ENCODE measurements at regions not wholly inside any gene's neighbourhood (a gene's known extent, or its start where the extent isn't known, plus 50 kb on each side); places are given as distances from the start of the nearest gene placed in this dataset.

DNA sequence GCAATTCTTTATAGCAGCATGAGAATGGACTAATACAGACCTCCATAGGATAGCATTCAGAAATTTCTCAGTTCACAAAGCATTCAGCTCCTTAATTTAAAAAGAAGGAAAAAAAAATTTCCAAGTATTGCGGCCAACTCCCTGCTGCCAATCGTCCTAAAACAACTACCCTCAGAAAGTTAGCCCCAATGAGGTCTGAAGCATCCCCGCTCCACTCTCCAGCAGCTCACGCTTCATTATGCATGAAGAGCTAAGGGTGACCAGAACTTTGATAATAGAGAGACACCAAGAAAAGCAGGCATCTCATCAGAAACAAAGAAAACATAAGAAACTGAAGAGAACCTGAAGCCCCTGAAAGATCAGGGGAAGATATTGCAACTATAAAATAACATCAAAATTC lies 172.8 kb upstream of the NUDT4 start:
- intact Hi-C loops (cut with DNase I): no loop called here

DNA sequence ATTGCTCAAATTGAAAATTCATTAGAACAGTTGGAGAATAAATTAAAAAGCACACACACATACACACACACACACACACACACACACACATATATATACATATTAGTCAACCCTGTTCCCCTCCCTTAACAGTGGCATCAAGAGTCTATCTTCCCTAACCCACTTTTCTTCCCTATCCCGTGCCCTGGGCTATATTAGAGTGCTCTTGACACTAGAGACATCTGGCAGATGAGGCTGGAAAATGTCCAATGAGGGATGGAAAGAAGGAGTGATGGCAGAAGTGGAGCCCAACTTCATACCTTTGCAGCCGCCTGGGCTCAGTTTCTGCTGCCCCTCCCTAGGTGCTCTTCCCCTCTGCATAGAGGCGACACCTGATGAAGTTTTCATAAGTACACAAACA lies 172.4 kb upstream of the NUDT4 start:
- H3K9me3 ChIP-seq: no peaks in the 10 kb centered on the region
- no peak for DNase-seq
- no peaks in the 10 kb centered on the region for H3K36me3 ChIP-seq
- H3K27me3 ChIP-seq: no peaks in the 10 kb centered on the region
- no peak overlapping the region for H3K27ac ChIP-seq
- H3K4me3 ChIP-seq: no peak overlapping the region
- no peaks in the 10 kb centered on the region for H3K4me1 ChIP-seq
- TF ChIP-seq, protein P1, sequence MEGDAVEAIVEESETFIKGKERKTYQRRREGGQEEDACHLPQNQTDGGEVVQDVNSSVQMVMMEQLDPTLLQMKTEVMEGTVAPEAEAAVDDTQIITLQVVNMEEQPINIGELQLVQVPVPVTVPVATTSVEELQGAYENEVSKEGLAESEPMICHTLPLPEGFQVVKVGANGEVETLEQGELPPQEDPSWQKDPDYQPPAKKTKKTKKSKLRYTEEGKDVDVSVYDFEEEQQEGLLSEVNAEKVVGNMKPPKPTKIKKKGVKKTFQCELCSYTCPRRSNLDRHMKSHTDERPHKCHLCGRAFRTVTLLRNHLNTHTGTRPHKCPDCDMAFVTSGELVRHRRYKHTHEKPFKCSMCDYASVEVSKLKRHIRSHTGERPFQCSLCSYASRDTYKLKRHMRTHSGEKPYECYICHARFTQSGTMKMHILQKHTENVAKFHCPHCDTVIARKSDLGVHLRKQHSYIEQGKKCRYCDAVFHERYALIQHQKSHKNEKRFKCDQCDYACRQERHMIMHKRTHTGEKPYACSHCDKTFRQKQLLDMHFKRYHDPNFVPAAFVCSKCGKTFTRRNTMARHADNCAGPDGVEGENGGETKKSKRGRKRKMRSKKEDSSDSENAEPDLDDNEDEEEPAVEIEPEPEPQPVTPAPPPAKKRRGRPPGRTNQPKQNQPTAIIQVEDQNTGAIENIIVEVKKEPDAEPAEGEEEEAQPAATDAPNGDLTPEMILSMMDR (IDR thresholded peaks at IDR 0.05): no peak
- intact Hi-C loops (cut with DNase I): no loop called here
- ATAC-seq: no peak

More for the DNA sequence above, 172.8 kb upstream of the NUDT4 start:
- Histone ChIP-seq H3K9me3 (no peaks in the 10 kb centered on the region), H3K4me3 (no peak overlapping the region), H3K27me3 (no peaks in the 10 kb centered on the region), H3K27ac (no peak overlapping the region), H3K36me3 (no peaks in the 10 kb centered on the region), H3K4me1 (no peaks in the 10 kb centered on the region)
- TF ChIP-seq, protein P1 (IDR thresholded peaks at IDR 0.05): no peak
- no peak for DNase-seq
- no peak for ATAC-seq

DNA sequence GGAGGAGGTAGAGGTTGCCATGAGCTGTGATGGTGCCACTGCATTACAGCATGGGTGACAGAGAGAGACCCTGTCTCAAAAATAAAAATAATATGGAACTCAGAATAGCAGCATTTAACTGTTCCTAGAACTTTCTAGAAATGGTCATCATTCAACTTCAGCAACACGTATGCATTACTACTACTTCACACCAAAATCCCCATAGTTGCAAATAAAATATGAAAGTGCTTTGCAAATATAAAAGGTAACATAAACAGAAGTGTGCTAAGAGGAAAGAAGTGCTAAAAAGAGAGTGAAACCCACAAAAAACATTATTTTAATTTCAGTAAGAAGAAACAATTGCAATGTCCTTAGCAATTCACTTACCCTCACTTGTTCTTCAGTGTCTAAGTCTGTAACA lies 169.7 kb upstream of the NUDT4 start:
- Histone ChIP-seq H3K27me3 (no peaks in the 10 kb centered on the region), H3K9me3 (no peaks in the 10 kb centered on the region), H3K4me1 (no peaks in the 10 kb centered on the region), H3K36me3 (no peaks in the 10 kb centered on the region), H3K27ac (no peak overlapping the region), H3K4me3 (no peak overlapping the region)
- ATAC-seq (no peak), DNase-seq (no peak)
- TF ChIP-seq, protein P1 (IDR thresholded peaks at IDR 0.05): no peak
- intact Hi-C loops (cut with DNase I): no loop called here

DNA sequence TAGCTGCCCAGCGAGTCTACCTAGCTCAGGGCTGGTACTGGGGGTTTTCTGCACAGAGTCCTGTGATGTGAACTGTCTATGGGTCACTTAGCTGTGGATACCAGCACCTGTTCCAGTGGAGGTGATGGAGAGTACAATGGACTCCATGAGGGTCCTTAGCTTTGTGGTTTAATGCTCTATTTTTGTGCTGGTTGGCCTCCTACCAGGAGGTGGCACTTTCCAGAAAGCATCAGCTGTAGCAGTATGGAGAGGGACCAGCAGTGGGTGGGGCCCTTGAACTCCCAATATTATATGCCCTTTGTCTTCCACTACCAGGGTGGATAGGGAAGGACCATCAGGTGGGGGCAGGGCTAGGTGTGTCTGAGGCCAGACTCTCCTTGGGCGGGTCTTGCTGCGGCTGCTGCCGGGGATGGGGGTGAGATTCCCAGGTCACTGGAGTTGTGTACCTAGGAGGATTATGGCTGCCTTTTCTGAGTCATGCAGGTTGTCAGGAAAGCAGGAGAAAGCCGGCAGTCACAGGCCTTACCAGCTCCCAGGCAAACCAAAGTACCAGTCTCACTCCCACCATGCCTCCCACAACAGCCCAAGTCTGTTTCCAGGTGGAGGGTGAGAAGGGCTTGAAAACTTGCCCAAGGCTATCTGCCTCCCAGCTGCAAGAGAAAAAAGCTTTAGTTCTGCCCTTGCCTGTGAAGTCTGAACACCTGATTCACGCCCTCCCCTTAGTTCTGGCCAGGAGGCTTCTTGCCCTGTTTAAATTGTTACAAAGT lies 163.0 kb upstream of the NUDT4 start:
- H3K9me3 ChIP-seq: no peaks in the 10 kb centered on the region
- ATAC-seq: no peak
- H3K36me3 ChIP-seq: no peaks in the 10 kb centered on the region
- no peaks in the 10 kb centered on the region for H3K27me3 ChIP-seq
- no peak overlapping the region for H3K27ac ChIP-seq
- TF ChIP-seq, protein P1 (IDR thresholded peaks at IDR 0.05): no peak
- no peak overlapping the region for H3K4me3 ChIP-seq
- H3K4me1 ChIP-seq: no peaks in the 10 kb centered on the region
- intact Hi-C loops (cut with DNase I): no loop called here
- DNase-seq: no peak

DNA sequence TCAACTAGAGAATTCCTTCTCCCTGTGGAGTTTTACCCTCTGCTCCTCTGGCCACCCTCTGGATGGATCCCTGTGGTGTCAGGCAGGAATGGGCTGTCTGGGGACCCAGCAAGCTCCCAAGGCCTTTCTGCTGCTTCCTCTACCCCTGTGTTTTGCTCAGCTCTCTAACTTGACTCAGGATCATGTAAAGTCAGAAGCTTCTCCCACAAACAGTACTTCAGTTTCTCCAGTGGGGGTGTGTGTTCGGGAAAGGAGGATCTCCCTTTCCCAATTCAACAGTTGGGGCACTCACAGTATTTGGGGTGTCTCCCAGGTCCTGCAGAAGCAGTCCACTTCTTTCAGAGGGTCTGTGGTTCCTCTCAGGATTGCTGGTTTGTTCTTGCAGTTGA lies 162.4 kb upstream of the NUDT4 start:
- Histone ChIP-seq H3K4me3 (no peak overlapping the region), H3K4me1 (no peaks in the 10 kb centered on the region), H3K36me3 (no peaks in the 10 kb centered on the region), H3K27ac (no peak overlapping the region), H3K9me3 (no peaks in the 10 kb centered on the region), H3K27me3 (no peaks in the 10 kb centered on the region)
- intact Hi-C loops (cut with DNase I): no loop called here
- TF ChIP-seq, protein P1 (IDR thresholded peaks at IDR 0.05): no peak
- ATAC-seq (no peak), DNase-seq (no peak)

DNA sequence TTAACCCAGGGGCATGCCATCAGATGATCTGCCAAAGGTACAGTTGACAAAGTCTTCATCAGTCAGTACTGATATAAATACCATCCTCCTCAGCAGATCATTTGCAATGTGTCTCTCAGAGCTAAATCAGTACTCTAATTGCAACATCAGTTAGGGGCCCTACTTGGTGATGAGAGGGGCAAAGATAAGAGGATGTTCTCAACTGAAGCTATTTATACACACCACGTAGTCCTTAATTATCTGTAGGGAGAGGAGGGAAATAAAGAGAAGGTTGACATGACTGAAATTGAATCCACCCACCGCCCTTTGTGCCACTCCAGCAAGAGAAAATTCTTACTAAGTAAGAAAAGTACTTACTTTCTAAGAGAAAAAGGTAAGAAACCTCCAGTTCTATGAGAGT lies 157.8 kb upstream of the NUDT4 start:
- H3K4me3 ChIP-seq: no peak overlapping the region
- H3K27me3 ChIP-seq: no peaks in the 10 kb centered on the region
- TF ChIP-seq, protein P1 (IDR thresholded peaks at IDR 0.05): no peak
- DNase-seq (no peak), ATAC-seq (no peak)
- H3K36me3 ChIP-seq: no peaks in the 10 kb centered on the region
- H3K9me3 ChIP-seq: no peaks in the 10 kb centered on the region
- no peaks in the 10 kb centered on the region for H3K4me1 ChIP-seq
- H3K27ac ChIP-seq: no peak overlapping the region
- intact Hi-C loops (cut with DNase I): no loop called here

All from upper lobe of right lung (tissue), 1 donor.